ENCODE measurements at regions not wholly inside any gene's neighbourhood (a gene's known extent, or its start where the extent isn't known, plus 50 kb on each side); places are given as distances from the start of the nearest gene placed in this dataset.

DNA sequence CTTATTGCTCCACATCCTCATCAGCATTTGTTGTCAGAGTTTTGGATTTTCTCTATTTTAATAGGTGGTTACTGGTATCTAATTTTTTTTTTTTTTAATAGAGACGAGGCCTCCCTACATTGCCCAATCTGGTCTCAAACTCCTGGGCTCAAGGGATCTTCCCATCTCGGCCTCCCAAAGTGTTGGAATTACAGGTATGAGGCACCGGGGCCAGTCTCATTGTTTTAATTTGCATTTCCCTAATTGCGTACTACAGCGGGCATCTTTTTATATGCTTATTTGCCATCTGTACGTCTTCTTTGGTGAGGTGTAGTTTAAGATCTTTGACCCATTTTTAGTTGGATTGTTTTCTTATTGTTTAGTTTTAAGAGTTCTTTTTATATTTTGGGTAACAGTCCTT lies 210.4 kb upstream of the SULF2 start:
- no peaks in the 10 kb centered on the region for H3K27me3 ChIP-seq (ENCODE audit: control insufficient read depth, insufficient read depth, low read length, poor library complexity, severe bottlenecking)
- Mint-ChIP-seq H3K27ac (no peak overlapping the region), H3K27me3 (ENCODE audit: insufficient read depth) (no peaks in the 10 kb centered on the region), H3K36me3 (ENCODE audit: low read depth) (peaks cover 2% of the 10 kb centered on the region), H3K4me3 (no peak overlapping the region), H3K9me3 (peaks cover 29% of the 10 kb centered on the region), H3K4me1 (peaks cover 15% of the 10 kb centered on the region)
- no peak overlapping the region for H3K9ac ChIP-seq (ENCODE audit: extremely low read depth, low read length, poor library complexity, severe bottlenecking)
- WGBS, 2 experiments (ENCODE audit: insufficient coverage in 1 of 2, insufficient read length in 1 of 2), result 72 to 78% methylated on average over 5 to 6 of the region's 6 CpGs
- no peak for DNase-seq
- H3K4me3 ChIP-seq (ENCODE audit: low read length), result no peak overlapping the region
- no peak for TF ChIP-seq CTCF (conservative IDR thresholded peaks at IDR 0.05)
- H3K9me3 ChIP-seq (ENCODE audit: control insufficient read depth, low read length), result peaks cover 31% of the 10 kb centered on the region
- H3K36me3 ChIP-seq (ENCODE audit: control insufficient read depth, insufficient read depth, low read length), result no peaks in the 10 kb centered on the region
- no peak overlapping the region for H3K27ac ChIP-seq (ENCODE audit: low read depth, low read length)
- H3K4me1 ChIP-seq (ENCODE audit: control insufficient read depth, insufficient read depth, low read length), result peaks cover 9% of the 10 kb centered on the region

GRCh38 chr20:47993817-47994216 lies 208.5 kb upstream of the SULF2 start:
- H3K4me1 ChIP-seq (ENCODE audit: control insufficient read depth, insufficient read depth, low read length), result peaks cover 11% of the 10 kb centered on the region
- no peak for TF ChIP-seq CTCF (conservative IDR thresholded peaks at IDR 0.05)
- no peaks in the 10 kb centered on the region for H3K36me3 ChIP-seq (ENCODE audit: control insufficient read depth, insufficient read depth, low read length)
- Mint-ChIP-seq H3K36me3 (ENCODE audit: low read depth) (peaks cover 2% of the 10 kb centered on the region), H3K9me3 (peaks cover 29% of the 10 kb centered on the region), H3K27me3 (ENCODE audit: insufficient read depth) (no peaks in the 10 kb centered on the region), H3K27ac (no peak overlapping the region), H3K4me1 (peaks cover 24% of the 10 kb centered on the region), H3K4me3 (no peak overlapping the region)
- no peak for DNase-seq
- peaks cover 31% of the 10 kb centered on the region for H3K9me3 ChIP-seq (ENCODE audit: control insufficient read depth, low read length)
- peak overlapping the region; percentile 48 for H3K4me3 ChIP-seq (ENCODE audit: low read length)
- WGBS, 2 experiments (ENCODE audit: insufficient coverage in 1 of 2, insufficient read length in 1 of 2), result 87 to 95% methylated on average over 2 to 3 of the region's 3 CpGs
- H3K9ac ChIP-seq (ENCODE audit: extremely low read depth, low read length, poor library complexity, severe bottlenecking), result no peak overlapping the region
- H3K27ac ChIP-seq (ENCODE audit: low read depth, low read length), result no peak overlapping the region
- no peaks in the 10 kb centered on the region for H3K27me3 ChIP-seq (ENCODE audit: control insufficient read depth, insufficient read depth, low read length, poor library complexity, severe bottlenecking)

DNA sequence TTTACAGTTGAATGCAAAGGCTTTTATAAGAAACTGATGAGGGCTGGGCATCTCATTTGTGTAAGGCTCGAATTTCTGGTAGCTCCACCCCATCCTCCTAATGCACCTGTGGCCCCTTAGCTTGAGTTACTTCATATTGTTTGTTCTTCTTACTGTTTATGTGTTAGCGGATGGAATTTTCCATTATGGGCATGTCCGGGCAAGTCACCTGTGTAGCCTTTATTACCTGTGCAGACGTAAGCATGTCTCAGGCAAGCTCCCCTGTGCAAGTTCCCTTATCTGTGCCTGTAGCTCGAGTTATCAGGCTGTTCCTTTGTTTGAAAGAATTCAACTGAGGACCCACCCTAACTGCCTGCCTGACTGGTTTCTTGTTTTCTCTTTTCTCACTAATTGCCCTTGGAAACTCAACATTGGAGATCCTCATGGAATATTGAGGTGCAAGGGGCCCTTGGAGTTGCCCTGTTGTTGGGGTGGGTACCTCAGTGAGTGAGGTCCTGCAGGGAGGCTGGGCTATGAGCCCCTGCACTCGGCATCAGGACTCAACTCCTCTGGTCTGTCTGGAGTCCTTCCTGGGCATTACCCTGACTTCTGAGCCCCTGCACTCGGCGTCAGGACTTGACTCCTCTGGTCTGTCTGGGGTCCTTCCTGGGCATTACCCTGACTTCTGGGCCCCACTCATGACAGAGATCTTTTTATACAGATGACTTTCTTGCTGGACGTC lies 207.9 kb upstream of the SULF2 start:
- WGBS, 2 experiments (ENCODE audit: insufficient coverage in 1 of 2, insufficient read length in 1 of 2), result 90 to 94% methylated on average over 7 to 9 of the region's 9 CpGs
- TF ChIP-seq CTCF (conservative IDR thresholded peaks at IDR 0.05), result no peak
- H3K4me1 ChIP-seq (ENCODE audit: control insufficient read depth, insufficient read depth, low read length), result peaks cover 11% of the 10 kb centered on the region
- no peak overlapping the region for H3K9ac ChIP-seq (ENCODE audit: extremely low read depth, low read length, poor library complexity, severe bottlenecking)
- H3K27me3 ChIP-seq (ENCODE audit: control insufficient read depth, insufficient read depth, low read length, poor library complexity, severe bottlenecking), result no peaks in the 10 kb centered on the region
- H3K36me3 Mint-ChIP-seq (ENCODE audit: low read depth), result peaks cover 2% of the 10 kb centered on the region
- peaks cover 24% of the 10 kb centered on the region for H3K4me1 Mint-ChIP-seq
- H3K27me3 Mint-ChIP-seq (ENCODE audit: insufficient read depth), result no peaks in the 10 kb centered on the region
- peaks cover 31% of the 10 kb centered on the region for H3K9me3 ChIP-seq (ENCODE audit: control insufficient read depth, low read length)
- H3K4me3 ChIP-seq (ENCODE audit: low read length), result peak overlapping the region; percentile 48
- no peak overlapping the region for H3K4me3 Mint-ChIP-seq
- no peak overlapping the region for H3K27ac ChIP-seq (ENCODE audit: low read depth, low read length)
- no peak for DNase-seq
- no peaks in the 10 kb centered on the region for H3K36me3 ChIP-seq (ENCODE audit: control insufficient read depth, insufficient read depth, low read length)
- no peak overlapping the region for H3K27ac Mint-ChIP-seq
- H3K9me3 Mint-ChIP-seq, result peaks cover 29% of the 10 kb centered on the region
